Esophagus squamous epithelium (tissue), 4 donors: ENCODE measurements at regions not wholly inside any gene's neighbourhood (a gene's known extent, or its start where the extent isn't known, plus 50 kb on each side); places are given as distances from the start of the nearest gene placed in this dataset.

Source experiments
- CTCF ChIP-seq, 6 experiments: fragments of 450-650 bp in 4 of 6; fragments of 200-600 bp in 2 of 6; sonication (generic) in 2 of 6; IDR thresholded peaks; one replicate each; pipeline ENCODE4 v1.5.1; 2016 to 2019; ENCODE audit warnings: antibody characterized with exemption in 6 of 6, mild to moderate bottlenecking in 4 of 6, moderate library complexity in 4 of 6
- POLR2A ChIP-seq, 4 donors: fragments of 450-650 bp; IDR thresholded peaks; one replicate each; pipeline ENCODE4 v1.6.1; 2017; ENCODE audit warnings: antibody characterized with exemption in 4 of 4, mild to moderate bottlenecking in 4 of 4, moderate library complexity in 3 of 4

GRCh38 chr12:42019746-42020145, 124.9 kb downstream of the GXYLT1 start:
- TF ChIP-seq CTCF (IDR thresholded peaks at IDR 0.05) (no peak), POLR2A (IDR thresholded peaks at IDR 0.05) (no peak)
